HG03108 (cell line): ENCODE measurements at regions not wholly inside any gene's neighbourhood (a gene's known extent, or its start where the extent isn't known, plus 50 kb on each side); places are given as distances from the start of the nearest gene placed in this dataset.
"Not testable (repeated sequence)": the region's sequence is repeated elsewhere in the genome, so short reads cannot be mapped to it uniquely, and the experiment has no call there.

Experiments
- ATAC-seq: cut with Tn5 transposase; IDR thresholded peaks from one replicate; pipeline ENCODE4 v1.9.1; 2021; ENCODE audit warnings: moderate library complexity; ENCODE audit not compliant: unreplicated experiment

GRCh38 chrX:120753413-120754251 lies 122.0 kb downstream of the CT47B1 start:
- ATAC-seq = no peak

GRCh38 chrX:120752431-120753082 lies 122.7 kb upstream of the C1GALT1C1 start:
- no peak for ATAC-seq

GRCh38 chrX:120751683-120752082 lies 121.8 kb upstream of the C1GALT1C1 start:
- no peak for ATAC-seq

- no peak for ATAC-seq
Observed at GRCh38 chrX:120750381-120750780, 120.5 kb upstream of the C1GALT1C1 start.

GRCh38 chrX:120749141-120749846 lies 119.4 kb upstream of the C1GALT1C1 start:
- peak; percentile 87 for ATAC-seq

- ATAC-seq = no peak
Observed at GRCh38 chrX:120746153-120746552, 116.3 kb upstream of the C1GALT1C1 start.

GRCh38 chrX:120742946-120743665 lies 113.3 kb upstream of the C1GALT1C1 start:
- no peak for ATAC-seq

- no peak for ATAC-seq
Observed at GRCh38 chrX:120741452-120741851, 111.6 kb upstream of the C1GALT1C1 start.

GRCh38 chrX:120740072-120740471 lies 110.2 kb upstream of the C1GALT1C1 start:
- no peak for ATAC-seq

- no peak for ATAC-seq
Observed at GRCh38 chrX:120739300-120739699, 109.4 kb upstream of the C1GALT1C1 start.

- no peak for ATAC-seq
Observed at GRCh38 chrX:120736989-120737388, 107.1 kb upstream of the C1GALT1C1 start.

GRCh38 chrX:120735966-120736365 lies 106.1 kb upstream of the C1GALT1C1 start:
- no peak for ATAC-seq

- ATAC-seq = no peak
Observed at GRCh38 chrX:120732879-120733278, 103.0 kb upstream of the C1GALT1C1 start.

- no peak for ATAC-seq
Observed at GRCh38 chrX:120732461-120732860, 102.6 kb upstream of the C1GALT1C1 start.

- no peak for ATAC-seq
Observed at GRCh38 chrX:120731386-120731785, 101.5 kb upstream of the C1GALT1C1 start.

- not testable (repeated sequence) for ATAC-seq
Observed at GRCh38 chrX:120729506-120730255, 99.8 kb upstream of the C1GALT1C1 start.

- no peak for ATAC-seq
Observed at GRCh38 chrX:120727911-120728310, 98.1 kb upstream of the C1GALT1C1 start.

GRCh38 chrX:120727452-120727851 lies 97.6 kb upstream of the C1GALT1C1 start:
- ATAC-seq = no peak

- peak; percentile 98 for ATAC-seq
Observed at GRCh38 chrX:120726294-120726693, 96.4 kb upstream of the C1GALT1C1 start.

- ATAC-seq = no peak
Observed at GRCh38 chrX:120725874-120726273, 96.0 kb upstream of the C1GALT1C1 start.
